Activated CD8-positive, alpha-beta memory T cell treated with anti-CD3 and anti-CD28 coated beads for 4 hours (primary cell): ENCODE measurements at regions not wholly inside any gene's neighbourhood (a gene's known extent, or its start where the extent isn't known, plus 50 kb on each side); places are given as distances from the start of the nearest gene placed in this dataset.

Source experiments
- DNase-seq, 2 donors: peaks; one replicate each; pipeline ENCODE4 v3.0.0-alpha.2; 2020; ENCODE audit warnings: low read depth in 2 of 2

DNA sequence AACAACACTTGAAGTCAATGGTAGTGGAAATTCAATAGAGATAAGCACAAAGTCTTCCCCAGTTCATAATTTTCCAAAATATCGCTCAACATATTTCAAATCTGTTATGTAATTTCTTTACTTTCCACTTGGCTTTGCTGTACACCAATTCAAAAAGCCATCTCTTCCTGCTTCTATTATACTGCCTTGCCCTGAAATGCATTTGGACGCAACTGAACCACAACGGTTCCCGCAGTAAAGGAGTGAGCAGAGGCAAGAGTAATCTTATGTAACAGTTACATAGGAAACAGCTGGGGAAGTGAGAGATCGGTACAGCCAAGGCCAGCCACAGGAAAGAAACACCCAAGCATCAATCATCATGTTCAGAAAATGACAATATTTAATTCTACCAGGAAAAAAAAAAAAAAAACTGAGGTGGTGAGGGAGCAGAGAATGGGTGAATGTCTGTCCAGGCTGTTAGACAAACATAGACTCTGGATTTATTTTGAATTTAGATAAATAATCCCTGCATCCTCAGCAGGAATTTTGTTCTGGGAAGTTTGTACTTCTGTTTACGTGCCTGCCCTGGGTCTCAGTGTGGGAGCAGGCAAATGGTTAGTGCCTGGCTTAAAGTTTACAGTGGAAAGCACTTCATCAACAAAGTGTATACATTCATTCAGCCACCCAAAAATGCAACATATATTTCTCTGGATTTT is 392.2 kb downstream of the ETS1 start:
- no peak for DNase-seq

DNA sequence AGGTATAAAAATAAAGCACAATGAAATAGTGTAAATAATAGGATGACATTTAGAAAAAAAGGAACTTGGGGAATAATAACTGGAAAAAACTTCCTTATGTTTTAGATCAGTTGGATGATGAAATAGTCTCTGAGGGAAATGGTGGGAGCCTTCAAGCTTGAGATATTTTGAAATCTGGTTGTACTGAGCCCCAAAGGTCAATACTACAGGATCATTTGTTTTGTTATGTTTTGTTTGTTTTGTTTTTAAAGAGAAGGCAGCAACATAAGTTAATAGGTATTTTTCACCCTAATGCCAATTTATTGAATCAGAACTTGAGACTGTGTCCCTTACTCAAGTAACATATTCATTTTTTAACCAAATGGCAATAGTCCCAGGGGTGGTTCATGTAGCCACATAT is 393.1 kb downstream of the ETS1 start:
- no peak for DNase-seq

DNA sequence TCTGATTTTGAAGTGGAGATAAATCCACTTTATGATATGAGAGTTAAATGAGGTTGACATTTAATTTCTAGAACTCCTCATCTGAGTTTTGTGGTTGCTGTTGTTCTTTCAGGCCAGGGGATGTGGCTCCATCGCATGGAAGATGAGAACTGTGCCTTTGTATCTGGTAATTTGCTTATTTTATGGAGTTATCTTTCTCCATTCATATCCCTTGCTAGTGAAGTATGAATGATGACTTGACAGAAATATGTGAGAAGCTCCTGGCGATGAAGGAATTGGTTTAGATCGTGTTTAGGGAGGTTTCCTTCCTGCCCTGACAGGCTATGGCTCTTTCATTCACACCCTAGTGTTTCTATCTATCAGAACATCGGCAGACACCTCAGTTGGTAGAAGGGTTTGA is 393.7 kb downstream of the ETS1 start:
- no peak for DNase-seq

DNA sequence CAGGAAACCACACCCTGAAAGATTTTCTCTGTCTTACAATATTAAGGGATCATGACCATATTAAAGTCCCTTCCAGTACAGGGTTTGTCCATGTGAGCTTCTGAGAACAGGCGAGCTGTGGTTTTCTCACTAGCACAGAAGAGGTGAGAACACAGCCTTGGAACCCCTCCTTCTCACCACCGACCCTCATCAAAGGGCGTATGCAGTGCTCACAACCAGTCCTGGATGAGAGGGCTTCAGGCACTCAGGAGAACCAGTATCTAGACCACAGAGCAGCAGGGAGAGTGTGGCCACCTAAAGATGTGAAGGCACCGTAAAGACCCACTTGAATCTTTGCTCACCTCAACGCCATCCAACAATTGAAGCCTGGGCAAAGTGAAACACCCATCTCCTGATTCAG is 397.0 kb downstream of the ETS1 start:
- no peak for DNase-seq

- DNase-seq: no peak
Measured at GRCh38 chr11:128189823-128190222, 397.5 kb downstream of the ETS1 start.

GRCh38 chr11:128188346-128189004 is 398.9 kb downstream of the ETS1 start:
- DNase-seq: no peak

DNA sequence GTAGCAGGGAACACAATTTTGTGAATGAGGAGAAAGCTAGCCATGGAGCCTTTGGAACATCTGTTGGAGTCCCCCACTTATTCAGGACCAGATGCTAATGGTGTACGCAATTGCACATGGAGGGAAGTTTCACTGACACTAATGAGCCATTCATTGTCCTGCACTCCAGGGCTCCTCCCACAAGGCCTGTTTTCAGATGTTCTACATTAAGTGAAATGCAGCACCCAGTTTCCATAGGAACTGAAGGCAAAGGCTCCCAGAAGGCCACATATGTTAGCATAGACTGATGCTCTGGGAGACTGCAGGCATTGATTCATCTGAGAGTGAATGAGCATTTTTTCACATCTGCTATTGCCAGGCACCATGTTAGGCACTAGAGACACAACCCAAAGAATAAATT is 399.5 kb downstream of the ETS1 start:
- DNase-seq: no peak

DNA sequence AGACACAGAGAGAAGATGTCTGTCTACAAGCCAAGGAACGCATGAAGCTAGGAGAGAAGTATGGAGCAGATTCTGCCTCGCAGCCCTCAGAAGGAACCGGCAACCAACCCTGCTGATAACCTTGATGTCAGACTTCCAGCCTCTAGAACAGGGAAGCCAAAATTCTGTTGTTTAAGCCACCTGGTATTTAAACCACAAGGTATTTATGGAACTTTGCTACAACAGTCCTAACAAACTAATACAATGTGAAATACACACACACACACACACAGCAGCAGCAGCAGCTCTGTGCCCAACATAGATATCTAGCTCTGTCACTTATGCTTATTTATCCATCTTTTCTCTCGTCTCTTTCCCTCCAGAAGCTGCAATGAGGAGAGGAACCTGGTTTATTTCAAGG is 400.0 kb downstream of the ETS1 start:
- DNase-seq: no peak

DNA sequence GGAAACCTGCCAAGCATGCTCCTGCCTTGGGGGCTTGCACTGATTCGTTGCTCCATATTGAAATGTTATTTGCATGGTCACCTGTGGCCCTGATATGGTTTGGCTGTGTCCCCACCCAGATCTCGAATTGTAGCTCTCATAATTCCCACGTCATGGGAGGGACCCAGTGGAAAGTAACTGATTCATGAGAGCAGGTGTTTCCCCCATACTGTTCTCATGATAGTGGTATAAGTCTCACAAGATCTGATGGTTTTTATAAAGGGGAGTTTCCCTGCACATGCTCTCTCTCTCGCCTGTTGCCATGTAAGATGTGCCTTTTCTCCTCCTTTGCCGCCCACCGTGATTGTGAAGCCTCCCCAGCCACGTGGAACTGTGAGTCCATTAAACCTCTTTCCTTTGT is 402.4 kb downstream of the ETS1 start:
- DNase-seq: no peak

GRCh38 chr11:128182844-128183243 is 404.5 kb downstream of the ETS1 start:
- DNase-seq: no peak

GRCh38 chr11:128181984-128182383 is 405.4 kb downstream of the ETS1 start:
- DNase-seq: no peak

- DNase-seq: no peak
Measured at GRCh38 chr11:128181088-128181480, 406.3 kb downstream of the ETS1 start.

GRCh38 chr11:128180441-128181087 is 406.8 kb downstream of the ETS1 start:
- no peak for DNase-seq

- DNase-seq: no peak
Measured at GRCh38 chr11:128179512-128179911, 407.8 kb downstream of the ETS1 start.

DNA sequence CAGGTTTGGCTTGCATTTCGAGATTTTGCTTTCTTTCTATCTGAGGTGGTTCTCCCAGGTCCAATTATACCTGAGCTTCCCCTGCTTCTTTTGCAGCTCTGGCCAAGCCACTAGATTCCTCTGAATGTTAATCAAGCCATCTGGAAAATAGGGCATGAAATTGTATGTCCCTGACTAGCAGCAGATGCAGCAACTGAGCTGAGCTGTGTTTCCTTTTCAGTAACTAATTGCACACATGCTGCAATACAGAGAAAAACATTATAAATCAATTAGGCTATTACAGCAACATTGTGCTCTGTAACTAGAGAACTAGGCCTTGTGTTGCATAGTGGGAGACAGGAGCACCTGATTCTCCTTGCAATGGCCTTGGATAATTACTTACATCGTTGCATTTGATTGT is 408.3 kb downstream of the ETS1 start:
- no peak for DNase-seq

GRCh38 chr11:128174465-128175291 is 412.7 kb downstream of the ETS1 start:
- no peak for DNase-seq

DNA sequence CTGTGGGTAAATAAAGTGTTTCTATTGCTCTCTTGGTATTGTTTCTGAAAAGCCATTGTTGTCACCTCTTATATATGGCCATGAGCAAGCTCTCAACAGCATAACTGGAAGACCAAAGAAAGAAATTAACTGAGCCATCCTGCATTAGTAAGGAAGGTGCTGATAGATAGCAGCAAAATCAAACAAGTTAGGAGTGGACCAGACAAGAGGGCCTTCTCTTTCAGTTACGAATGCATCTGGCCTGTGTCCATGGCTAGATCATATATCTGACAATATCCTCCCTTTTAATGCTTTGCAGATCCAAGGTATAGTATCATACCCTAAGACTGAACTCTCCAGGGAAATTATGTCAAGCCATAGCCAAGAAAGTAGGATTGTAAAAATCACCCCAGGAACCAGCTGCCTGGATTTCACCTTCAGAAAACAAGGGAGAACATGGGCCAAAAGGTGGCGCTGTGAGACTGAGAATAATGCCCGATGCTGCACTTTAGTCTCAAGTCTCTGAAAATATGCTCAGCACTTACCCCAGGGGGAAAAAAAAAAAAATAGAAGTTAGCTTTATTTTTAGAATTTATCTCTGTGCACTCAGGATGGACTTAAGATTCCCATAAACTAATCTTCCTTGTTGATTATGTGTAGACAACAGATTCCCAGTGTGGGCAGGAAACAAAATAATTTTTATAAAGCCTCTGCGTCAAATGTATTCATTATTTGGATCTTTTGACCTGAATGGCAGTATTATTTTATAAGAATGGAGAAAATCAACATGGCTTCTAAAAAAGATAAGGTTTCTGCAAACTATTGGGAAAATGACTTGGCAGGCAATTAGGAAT is 415.1 kb downstream of the ETS1 start:
- peak; percentile 69 to 71 for DNase-seq

DNA sequence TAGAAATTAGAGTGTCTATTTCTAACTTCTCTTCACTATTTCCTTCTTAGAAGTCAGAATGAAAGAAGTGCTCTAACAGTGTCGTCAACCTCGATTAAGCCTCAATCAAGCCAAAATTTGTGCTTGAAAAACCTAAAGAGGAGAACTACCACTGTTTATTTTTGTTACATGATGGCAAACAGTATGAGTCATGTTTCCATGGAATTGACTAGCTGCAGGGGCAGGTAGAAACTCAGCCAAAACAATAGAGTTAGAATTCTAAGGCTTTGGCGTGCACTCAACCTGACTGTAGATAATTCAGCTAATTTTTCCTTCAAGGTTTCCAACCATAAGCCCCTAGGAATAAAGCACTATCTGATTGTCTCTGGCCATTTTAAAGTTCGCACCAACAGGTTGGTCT is 415.9 kb downstream of the ETS1 start:
- DNase-seq: no peak

DNA sequence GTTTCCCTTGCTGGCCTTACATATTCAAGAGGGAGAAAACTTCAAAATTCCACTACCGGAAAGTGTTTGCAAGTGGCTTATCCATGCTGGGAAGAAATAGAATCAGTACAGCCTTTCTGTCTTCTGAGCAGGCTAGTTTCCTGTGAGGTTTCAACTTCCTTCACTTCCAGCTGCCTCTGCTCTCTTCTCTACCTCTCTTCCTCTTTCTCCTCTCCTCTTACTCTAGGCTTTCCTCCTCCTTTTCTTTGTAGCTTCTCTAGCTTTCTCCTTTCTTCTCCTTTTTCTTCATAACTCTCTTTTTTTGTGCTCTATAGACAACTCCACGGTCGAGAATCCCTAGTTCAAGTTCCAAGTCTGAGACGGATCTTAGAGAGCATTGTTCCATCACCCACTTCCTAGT is 421.8 kb downstream of the ETS1 start:
- no peak for DNase-seq

DNA sequence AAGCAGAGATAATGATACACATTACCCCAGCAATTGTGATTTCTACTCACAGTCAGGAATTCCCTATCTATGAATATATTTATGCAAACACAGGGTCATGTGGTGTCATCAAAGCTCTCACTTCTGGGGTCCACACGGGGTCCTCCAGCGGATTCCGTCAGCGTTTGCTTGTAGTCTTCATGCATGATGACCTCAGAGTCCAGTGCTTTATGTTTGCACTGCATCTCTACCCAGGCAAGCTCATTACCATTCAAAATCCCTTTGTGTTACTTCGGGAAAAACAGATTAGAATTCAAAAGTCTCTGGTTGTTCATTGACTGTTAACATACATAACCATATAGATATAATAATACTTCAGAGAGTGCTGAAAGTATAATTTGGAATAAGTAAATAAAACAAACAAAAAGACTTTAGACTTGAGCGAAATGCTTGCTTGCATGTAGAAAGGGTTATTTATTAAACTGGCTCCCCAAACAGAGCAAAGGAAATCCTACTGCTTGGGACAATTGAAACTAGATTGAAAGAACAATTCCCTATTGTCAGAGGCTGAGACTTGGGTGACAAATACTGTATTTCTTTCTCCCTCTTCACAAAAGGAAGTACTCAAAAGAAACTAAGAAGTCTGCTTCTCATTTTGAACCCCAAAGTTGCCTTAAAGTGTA is 423.1 kb downstream of the ETS1 start:
- no peak for DNase-seq

GRCh38 chr11:128161994-128162393 is 425.4 kb downstream of the ETS1 start:
- no peak for DNase-seq
